Fibroblast of mammary gland (primary cell): ENCODE measurements at regions not wholly inside any gene's neighbourhood (a gene's known extent, or its start where the extent isn't known, plus 50 kb on each side); places are given as distances from the start of the nearest gene placed in this dataset.

Experiments
- DNase-seq: peaks from one replicate; pipeline ENCODE4 v3.0.0-alpha.2; 2010; ENCODE audit warnings: low read depth
- H3K4me3 ChIP-seq: 2 replicates; pipeline ENCODE4 v1.5.1; 2011; ENCODE audit warnings: low read depth, mild to moderate bottlenecking, low read length, moderate library complexity; ENCODE audit not compliant: control insufficient read depth
- TF ChIP-seq, protein P1 (sequence below): conservative IDR thresholded peaks from 2 replicates; pipeline ENCODE4 v1.5.1; 2011; ENCODE audit warnings: low read depth, low read length, inconsistent platforms; ENCODE audit not compliant: control insufficient read depth, insufficient read depth

DNA sequence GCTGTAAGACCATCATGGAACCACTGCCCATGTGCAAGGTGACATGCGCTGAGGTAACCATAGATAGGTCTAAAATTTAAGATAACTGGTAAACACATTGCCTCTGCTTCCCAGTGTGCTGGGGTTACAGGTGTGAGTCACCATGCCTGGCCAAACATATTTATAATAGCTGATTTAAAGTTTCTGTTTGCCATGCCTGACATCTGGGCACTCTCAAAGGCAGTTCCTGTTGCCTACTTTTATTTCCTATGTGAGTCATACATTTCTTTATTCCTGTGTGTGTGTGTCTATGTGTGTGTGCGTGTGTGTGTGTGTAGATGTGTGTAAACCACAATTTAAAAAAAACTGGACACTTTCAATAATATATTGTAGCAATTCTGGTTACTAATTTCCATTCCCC, 415.2 kb upstream of the NETO1 start:
- peak; percentile 43 for DNase-seq
- H3K4me3 ChIP-seq = no peak overlapping the region
- TF ChIP-seq, protein P1, sequence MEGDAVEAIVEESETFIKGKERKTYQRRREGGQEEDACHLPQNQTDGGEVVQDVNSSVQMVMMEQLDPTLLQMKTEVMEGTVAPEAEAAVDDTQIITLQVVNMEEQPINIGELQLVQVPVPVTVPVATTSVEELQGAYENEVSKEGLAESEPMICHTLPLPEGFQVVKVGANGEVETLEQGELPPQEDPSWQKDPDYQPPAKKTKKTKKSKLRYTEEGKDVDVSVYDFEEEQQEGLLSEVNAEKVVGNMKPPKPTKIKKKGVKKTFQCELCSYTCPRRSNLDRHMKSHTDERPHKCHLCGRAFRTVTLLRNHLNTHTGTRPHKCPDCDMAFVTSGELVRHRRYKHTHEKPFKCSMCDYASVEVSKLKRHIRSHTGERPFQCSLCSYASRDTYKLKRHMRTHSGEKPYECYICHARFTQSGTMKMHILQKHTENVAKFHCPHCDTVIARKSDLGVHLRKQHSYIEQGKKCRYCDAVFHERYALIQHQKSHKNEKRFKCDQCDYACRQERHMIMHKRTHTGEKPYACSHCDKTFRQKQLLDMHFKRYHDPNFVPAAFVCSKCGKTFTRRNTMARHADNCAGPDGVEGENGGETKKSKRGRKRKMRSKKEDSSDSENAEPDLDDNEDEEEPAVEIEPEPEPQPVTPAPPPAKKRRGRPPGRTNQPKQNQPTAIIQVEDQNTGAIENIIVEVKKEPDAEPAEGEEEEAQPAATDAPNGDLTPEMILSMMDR = no peak

DNA sequence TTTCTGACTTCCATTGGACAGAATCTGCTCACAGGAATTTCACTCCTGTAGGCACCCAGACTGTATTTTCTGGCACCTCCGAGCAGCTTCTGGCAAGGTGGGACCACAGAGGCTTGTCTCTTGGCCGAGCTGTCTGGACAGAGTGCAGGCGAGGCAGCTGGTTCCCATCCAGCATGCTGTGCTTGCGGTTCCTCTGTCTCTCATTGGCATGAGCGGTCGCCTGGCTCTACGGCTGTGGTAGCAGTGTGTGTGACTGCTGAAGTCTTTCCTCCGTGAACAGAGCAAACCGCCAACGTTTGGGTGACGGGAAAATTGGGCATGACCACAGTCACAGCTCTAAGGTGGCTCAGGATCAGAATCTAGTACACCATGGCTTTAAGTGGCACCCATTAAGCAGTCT, 411.7 kb upstream of the NETO1 start:
- no peak overlapping the region for H3K4me3 ChIP-seq
- DNase-seq = no peak
- TF ChIP-seq, protein P1 = no peak

- TF ChIP-seq, protein P1 = no peak
- no peak overlapping the region for H3K4me3 ChIP-seq
- DNase-seq = no peak
Measured at GRCh38 chr18:73274812-73275621, 407.2 kb upstream of the NETO1 start.

GRCh38 chr18:73270920-73271634, 403.3 kb upstream of the NETO1 start:
- TF ChIP-seq, protein P1 = no peak
- no peak for DNase-seq
- no peak overlapping the region for H3K4me3 ChIP-seq

GRCh38 chr18:73264562-73264921, 396.8 kb upstream of the NETO1 start:
- no peak overlapping the region for H3K4me3 ChIP-seq
- TF ChIP-seq, protein P1 = no peak
- DNase-seq = no peak

- TF ChIP-seq, protein P1 = no peak
- no peak overlapping the region for H3K4me3 ChIP-seq
- DNase-seq = no peak
Measured at GRCh38 chr18:73261923-73262322, 394.1 kb upstream of the NETO1 start.
